GM12878 (cell line): ENCODE measurements at regions not wholly inside any gene's neighbourhood (a gene's known extent, or its start where the extent isn't known, plus 50 kb on each side); places are given as distances from the start of the nearest gene placed in this dataset.

ENCODE experiments used
- ATAC-seq: fragments of 200-7000 bp; cut with Tn5 transposase; 3 replicates; pipeline ENCODE4 v1.9.1; 2020; ENCODE audit warnings: mild to moderate bottlenecking, moderate library complexity
- BruUV-seq: library from RNA; stranded (reverse); fragments of 400-500 nt; replicated peaks from 2 replicates; lab custom pipeline; 2021; lab: Mats Ljungman, UMichigan
- CTCF ChIA-PET: fragments of 300-600 bp; sonication (Branson Sonifier 250); formaldehyde crosslinking; extraction: SDS; loops from one replicate; lab custom pipeline; 2021; ENCODE audit warnings: inconsistent platforms; lab: Yijun Ruan, JAX
- POLR2A ChIA-PET: fragments of 350-600 bp; formaldehyde crosslinking; extraction: SDS; loops from one replicate; lab custom pipeline; 2021; ENCODE audit warnings: inconsistent platforms; lab: Charles Lee
- RAD21 ChIA-PET: fragments of 300-600 bp; sonication (Branson Sonifier 250); formaldehyde crosslinking; loops from one replicate; lab custom pipeline; 2023; ENCODE audit warnings: antibody characterized with exemption; ENCODE audit not compliant: unreplicated experiment; lab: Charles Lee
- SMC1A ChIA-PET: fragments of 300-600 bp; sonication (Branson Sonifier 250); formaldehyde crosslinking; loops from one replicate; lab custom pipeline; 2023; ENCODE audit not compliant: unreplicated experiment, uncharacterized antibody; lab: Charles Lee
- DNase-seq: peaks from one replicate; pipeline ENCODE4 v3.0.0-alpha.2; 2011; ENCODE audit warnings: low read depth, low spot score
- FAIRE-seq: peaks from 3 replicates; lab custom pipeline; 2011; peaks lifted over from hg19 to GRCh38; lab: Jason Lieb, UNC
- H2AFZ ChIP-seq: 2 replicates; pipeline ENCODE4 v1.6.0; 2011; ENCODE audit warnings: low read depth, low read length, control low read depth; ENCODE audit not compliant: control insufficient read depth
- H3K27ac ChIP-seq: 2 replicates; pipeline ENCODE4 v1.5.1; 2011; ENCODE audit warnings: control low read depth; ENCODE audit not compliant: control insufficient read depth, insufficient read depth
- H3K27me3 ChIP-seq, 2 experiments: replicated peaks in 1 of 2; 2 replicates each; pipeline versions ENCODE4 v1.6.0 to v1.6.1; 2011; ENCODE audit warnings: low read length in 1 of 2; ENCODE audit not compliant: control insufficient read depth in 2 of 2, insufficient read depth in 2 of 2
- H3K36me3 ChIP-seq, 2 experiments: 2 replicates each; pipeline ENCODE4 v1.5.1; 2011; ENCODE audit warnings: low read length in 1 of 2; ENCODE audit not compliant: control insufficient read depth in 2 of 2, insufficient read depth in 2 of 2
- H3K4me1 ChIP-seq: 2 replicates; pipeline ENCODE4 v1.6.1; 2011; ENCODE audit warnings: mild to moderate bottlenecking, low read length, moderate library complexity, mixed read lengths; ENCODE audit not compliant: control insufficient read depth, insufficient read depth
- H3K4me2 ChIP-seq: 2 replicates; pipeline ENCODE4 v1.6.0; 2011; ENCODE audit warnings: control low read depth; ENCODE audit not compliant: control insufficient read depth, insufficient read depth
- H3K4me3 ChIP-seq: fragments of 200-600 bp; sonication (generic); 2 replicates; pipeline ENCODE4 v1.5.1; 2016
- H3K79me2 ChIP-seq: 2 replicates; pipeline ENCODE4 v1.6.0; 2011; ENCODE audit warnings: low read length; ENCODE audit not compliant: control insufficient read depth, insufficient read depth
- H3K9ac ChIP-seq: 2 replicates; pipeline ENCODE4 v1.8.0; 2011; ENCODE audit warnings: low read length, control low read depth, mixed read lengths; ENCODE audit not compliant: control insufficient read depth, insufficient read depth
- H3K9me3 ChIP-seq: replicated peaks from 3 replicates; pipeline ENCODE4 v1.5.1; 2011; ENCODE audit warnings: mild to moderate bottlenecking, low read length; ENCODE audit not compliant: control insufficient read depth, insufficient read depth
- H4K20me1 ChIP-seq: 2 replicates; pipeline ENCODE4 v1.6.0; 2011; ENCODE audit not compliant: control insufficient read depth, insufficient read depth
- ATF7 ChIP-seq: fragments of 450-650 bp; IDR thresholded peaks from 2 replicates; pipeline ENCODE4 v1.6.1; 2016; ENCODE audit warnings: low read depth, mild to moderate bottlenecking
- SIX5 ChIP-seq: IDR thresholded peaks from 2 replicates; pipeline ENCODE4 v1.6.1; 2011; ENCODE audit warnings: mild to moderate bottlenecking, low read depth, low read length, moderate library complexity; ENCODE audit not compliant: severe bottlenecking
- SMAD1 ChIP-seq: fragments of 450-650 bp; IDR thresholded peaks from 2 replicates; pipeline ENCODE4 v1.6.1; 2018; ENCODE audit warnings: mild to moderate bottlenecking, low read depth; ENCODE audit not compliant: partially characterized antibody
- TCF3 ChIP-seq: IDR thresholded peaks from 2 replicates; pipeline ENCODE4 v1.6.1; 2012; ENCODE audit warnings: low read depth, mild to moderate bottlenecking, low read length, borderline replicate concordance; ENCODE audit not compliant: insufficient read depth
- USF2 ChIP-seq: IDR thresholded peaks from 2 replicates; pipeline ENCODE4 v1.6.1; 2011; ENCODE audit warnings: low read depth, low read length, improper control_type of control experiment, borderline replicate concordance
- WGBS: methylation state at CpG from one replicate; pipeline ENCODE4 v1.1.6; 2016; ENCODE audit warnings: low lambda C conversion rate; ENCODE audit not compliant: insufficient replicate concordance, insufficient coverage; ENCODE audit errors: missing lambda C conversion rate; 5-methylcytosine and 5-hydroxymethylcytosine counted together
- in situ Hi-C: fragments of 300-500 bp; cut with MboI; formaldehyde crosslinking; loops from 9 replicates; pipeline ENCODE4 v1.14.3; 2018; ENCODE audit warnings: mixed read lengths
- intact Hi-C: fragments of 100-400 bp; cut with micrococcal nuclease; formaldehyde crosslinking; loops from one replicate; pipeline ENCODE4 v1.14.2; 2022; ENCODE audit not compliant: unreplicated experiment
- TF ChIP-seq, protein P1 (sequence below), 3 experiments: IDR thresholded peaks in 2 of 3; conservative IDR thresholded peaks in 1 of 3; 2 replicates each; pipeline ENCODE4 v1.5.1; 2011; ENCODE audit warnings: low read depth in 3 of 3, low read length in 3 of 3, mild to moderate bottlenecking in 3 of 3, control low read depth in 2 of 3, moderate library complexity in 2 of 3, inconsistent platforms in 1 of 3, mixed read lengths in 1 of 3; ENCODE audit not compliant: control insufficient read depth in 2 of 3, insufficient read depth in 1 of 3; ENCODE audit errors: extremely low read depth in 1 of 3
- TF ChIP-seq, protein P2 (sequence below): IDR thresholded peaks from 2 replicates; pipeline ENCODE4 v1.6.1; 2012; ENCODE audit warnings: improper control_type of control experiment, low read depth, low read length; ENCODE audit not compliant: insufficient replicate concordance
- TF ChIP-seq, protein P3 (sequence below): fragments of 450-650 bp; IDR thresholded peaks from 2 replicates; pipeline ENCODE4 v1.6.1; 2016; ENCODE audit warnings: mild to moderate bottlenecking
- TF ChIP-seq, protein P4 (sequence below): IDR thresholded peaks from 2 replicates; pipeline ENCODE4 v1.6.1; 2012; ENCODE audit warnings: low read depth, low read length, improper control_type of control experiment

DNA sequence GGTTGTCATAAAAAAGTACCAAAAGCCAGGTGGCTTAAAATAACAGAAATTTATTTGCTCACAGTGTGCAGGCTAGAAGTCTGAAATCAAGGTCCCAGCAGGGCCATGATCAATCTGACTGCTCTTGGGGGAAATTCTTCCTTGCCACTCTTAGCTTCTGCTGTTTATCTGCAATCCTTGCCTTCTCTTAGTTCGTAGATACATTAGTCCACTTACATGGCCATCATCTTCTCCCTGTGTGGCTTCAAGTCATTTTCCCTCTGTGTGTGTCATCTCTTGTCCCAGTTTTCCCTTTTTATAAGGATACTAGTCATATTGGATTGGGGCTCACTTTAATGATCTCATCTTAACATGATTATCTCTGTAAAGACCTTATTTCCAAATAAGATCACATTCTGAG is 124.0 kb upstream of the NCAM2 start:
- Histone ChIP-seq H2AFZ (no peak overlapping the region), H3K4me3 (no peak overlapping the region), H3K9me3 (no peaks in the 10 kb centered on the region), H3K4me2 (no peak overlapping the region), H3K79me2 (no peaks in the 10 kb centered on the region), H3K27ac (no peak overlapping the region), H4K20me1 (no peaks in the 10 kb centered on the region), H3K27me3 (no peaks in the 10 kb centered on the region), H3K9ac (no peak overlapping the region), H3K36me3 (no peaks in the 10 kb centered on the region), H3K4me1 (no peaks in the 10 kb centered on the region)
- ChIA-PET POLR2A (no interaction called here), RAD21 (no interaction called here), SMC1A (no interaction called here), CTCF (no interaction called here)
- no peak for FAIRE-seq
- WGBS: 0% methylated on average over 1 of the region's 1 CpG
- intact Hi-C loops: no loop called here
- no TSS peak for BruUV-seq
- in situ Hi-C loops: no loop called here
- no peak for DNase-seq
- no peak for ATAC-seq
- no peak for TF ChIP-seq ATF7
- TF ChIP-seq, protein P1, sequence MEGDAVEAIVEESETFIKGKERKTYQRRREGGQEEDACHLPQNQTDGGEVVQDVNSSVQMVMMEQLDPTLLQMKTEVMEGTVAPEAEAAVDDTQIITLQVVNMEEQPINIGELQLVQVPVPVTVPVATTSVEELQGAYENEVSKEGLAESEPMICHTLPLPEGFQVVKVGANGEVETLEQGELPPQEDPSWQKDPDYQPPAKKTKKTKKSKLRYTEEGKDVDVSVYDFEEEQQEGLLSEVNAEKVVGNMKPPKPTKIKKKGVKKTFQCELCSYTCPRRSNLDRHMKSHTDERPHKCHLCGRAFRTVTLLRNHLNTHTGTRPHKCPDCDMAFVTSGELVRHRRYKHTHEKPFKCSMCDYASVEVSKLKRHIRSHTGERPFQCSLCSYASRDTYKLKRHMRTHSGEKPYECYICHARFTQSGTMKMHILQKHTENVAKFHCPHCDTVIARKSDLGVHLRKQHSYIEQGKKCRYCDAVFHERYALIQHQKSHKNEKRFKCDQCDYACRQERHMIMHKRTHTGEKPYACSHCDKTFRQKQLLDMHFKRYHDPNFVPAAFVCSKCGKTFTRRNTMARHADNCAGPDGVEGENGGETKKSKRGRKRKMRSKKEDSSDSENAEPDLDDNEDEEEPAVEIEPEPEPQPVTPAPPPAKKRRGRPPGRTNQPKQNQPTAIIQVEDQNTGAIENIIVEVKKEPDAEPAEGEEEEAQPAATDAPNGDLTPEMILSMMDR (IDR thresholded peaks at IDR 0.05 in 2 of 3, conservative IDR thresholded peaks at IDR 0.05 in 1 of 3; ENCODE audit: control insufficient read depth in 2 of 3, extremely low read depth in 1 of 3, insufficient read depth in 1 of 3, low read depth in 3 of 3, low read length in 3 of 3): no peak
- no peak for TF ChIP-seq USF2
- TF ChIP-seq SMAD1: no peak
- TF ChIP-seq, protein P2, sequence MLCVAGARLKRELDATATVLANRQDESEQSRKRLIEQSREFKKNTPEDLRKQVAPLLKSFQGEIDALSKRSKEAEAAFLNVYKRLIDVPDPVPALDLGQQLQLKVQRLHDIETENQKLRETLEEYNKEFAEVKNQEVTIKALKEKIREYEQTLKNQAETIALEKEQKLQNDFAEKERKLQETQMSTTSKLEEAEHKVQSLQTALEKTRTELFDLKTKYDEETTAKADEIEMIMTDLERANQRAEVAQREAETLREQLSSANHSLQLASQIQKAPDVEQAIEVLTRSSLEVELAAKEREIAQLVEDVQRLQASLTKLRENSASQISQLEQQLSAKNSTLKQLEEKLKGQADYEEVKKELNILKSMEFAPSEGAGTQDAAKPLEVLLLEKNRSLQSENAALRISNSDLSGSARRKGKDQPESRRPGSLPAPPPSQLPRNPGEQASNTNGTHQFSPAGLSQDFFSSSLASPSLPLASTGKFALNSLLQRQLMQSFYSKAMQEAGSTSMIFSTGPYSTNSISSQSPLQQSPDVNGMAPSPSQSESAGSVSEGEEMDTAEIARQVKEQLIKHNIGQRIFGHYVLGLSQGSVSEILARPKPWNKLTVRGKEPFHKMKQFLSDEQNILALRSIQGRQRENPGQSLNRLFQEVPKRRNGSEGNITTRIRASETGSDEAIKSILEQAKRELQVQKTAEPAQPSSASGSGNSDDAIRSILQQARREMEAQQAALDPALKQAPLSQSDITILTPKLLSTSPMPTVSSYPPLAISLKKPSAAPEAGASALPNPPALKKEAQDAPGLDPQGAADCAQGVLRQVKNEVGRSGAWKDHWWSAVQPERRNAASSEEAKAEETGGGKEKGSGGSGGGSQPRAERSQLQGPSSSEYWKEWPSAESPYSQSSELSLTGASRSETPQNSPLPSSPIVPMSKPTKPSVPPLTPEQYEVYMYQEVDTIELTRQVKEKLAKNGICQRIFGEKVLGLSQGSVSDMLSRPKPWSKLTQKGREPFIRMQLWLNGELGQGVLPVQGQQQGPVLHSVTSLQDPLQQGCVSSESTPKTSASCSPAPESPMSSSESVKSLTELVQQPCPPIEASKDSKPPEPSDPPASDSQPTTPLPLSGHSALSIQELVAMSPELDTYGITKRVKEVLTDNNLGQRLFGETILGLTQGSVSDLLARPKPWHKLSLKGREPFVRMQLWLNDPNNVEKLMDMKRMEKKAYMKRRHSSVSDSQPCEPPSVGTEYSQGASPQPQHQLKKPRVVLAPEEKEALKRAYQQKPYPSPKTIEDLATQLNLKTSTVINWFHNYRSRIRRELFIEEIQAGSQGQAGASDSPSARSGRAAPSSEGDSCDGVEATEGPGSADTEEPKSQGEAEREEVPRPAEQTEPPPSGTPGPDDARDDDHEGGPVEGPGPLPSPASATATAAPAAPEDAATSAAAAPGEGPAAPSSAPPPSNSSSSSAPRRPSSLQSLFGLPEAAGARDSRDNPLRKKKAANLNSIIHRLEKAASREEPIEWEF: no peak
- TF ChIP-seq, protein P3, sequence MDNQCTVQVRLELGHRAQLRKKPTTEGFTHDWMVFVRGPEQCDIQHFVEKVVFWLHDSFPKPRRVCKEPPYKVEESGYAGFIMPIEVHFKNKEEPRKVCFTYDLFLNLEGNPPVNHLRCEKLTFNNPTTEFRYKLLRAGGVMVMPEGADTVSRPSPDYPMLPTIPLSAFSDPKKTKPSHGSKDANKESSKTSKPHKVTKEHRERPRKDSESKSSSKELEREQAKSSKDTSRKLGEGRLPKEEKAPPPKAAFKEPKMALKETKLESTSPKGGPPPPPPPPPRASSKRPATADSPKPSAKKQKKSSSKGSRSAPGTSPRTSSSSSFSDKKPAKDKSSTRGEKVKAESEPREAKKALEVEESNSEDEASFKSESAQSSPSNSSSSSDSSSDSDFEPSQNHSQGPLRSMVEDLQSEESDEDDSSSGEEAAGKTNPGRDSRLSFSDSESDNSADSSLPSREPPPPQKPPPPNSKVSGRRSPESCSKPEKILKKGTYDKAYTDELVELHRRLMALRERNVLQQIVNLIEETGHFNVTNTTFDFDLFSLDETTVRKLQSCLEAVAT: no peak
- TF ChIP-seq TCF3: no peak
- TF ChIP-seq, protein P4, sequence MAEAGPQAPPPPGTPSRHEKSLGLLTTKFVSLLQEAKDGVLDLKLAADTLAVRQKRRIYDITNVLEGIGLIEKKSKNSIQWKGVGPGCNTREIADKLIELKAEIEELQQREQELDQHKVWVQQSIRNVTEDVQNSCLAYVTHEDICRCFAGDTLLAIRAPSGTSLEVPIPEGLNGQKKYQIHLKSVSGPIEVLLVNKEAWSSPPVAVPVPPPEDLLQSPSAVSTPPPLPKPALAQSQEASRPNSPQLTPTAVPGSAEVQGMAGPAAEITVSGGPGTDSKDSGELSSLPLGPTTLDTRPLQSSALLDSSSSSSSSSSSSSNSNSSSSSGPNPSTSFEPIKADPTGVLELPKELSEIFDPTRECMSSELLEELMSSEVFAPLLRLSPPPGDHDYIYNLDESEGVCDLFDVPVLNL: no peak
- no peak for TF ChIP-seq SIX5
